Peyer's patch (tissue), 4 donors: ENCODE measurements at regions not wholly inside any gene's neighbourhood (a gene's known extent, or its start where the extent isn't known, plus 50 kb on each side); places are given as distances from the start of the nearest gene placed in this dataset.

Experiments used
- DNase-seq, 3 donors: peaks; one replicate each; pipeline ENCODE4 v3.0.0-alpha.2; 2017 to 2019
- H3K27ac ChIP-seq, 4 donors: fragments of 200-600 bp; sonication (generic); one replicate each; pipeline ENCODE4 v1.5.1; 2016 to 2019
- H3K27me3 ChIP-seq, 2 donors: fragments of 200-600 bp; sonication (generic); one replicate each; pipeline ENCODE4 v1.5.1; 2019
- H3K36me3 ChIP-seq, 3 donors: fragments of 200-600 bp; sonication (generic); one replicate each; pipeline ENCODE4 v1.5.1; 2016 to 2019
- H3K4me1 ChIP-seq, 4 donors: fragments of 200-600 bp; sonication (generic); one replicate each; pipeline ENCODE4 v1.5.1; 2016 to 2019
- H3K4me3 ChIP-seq, 4 donors: fragments of 200-600 bp; sonication (generic); 1 replicate in 3 of 4; 2 replicates in 1 of 4; pipeline ENCODE4 v1.5.1; 2016 to 2019; ENCODE audit warnings: mild to moderate bottlenecking in 1 of 4
- H3K9me3 ChIP-seq, 4 donors: fragments of 200-600 bp; sonication (generic); one replicate each; pipeline ENCODE4 v1.5.1; 2016 to 2019; ENCODE audit warnings: mild to moderate bottlenecking in 1 of 4
- CTCF ChIP-seq, 6 experiments: fragments of 450-650 bp in 4 of 6; fragments of 200-600 bp in 2 of 6; sonication (generic) in 1 of 6; IDR thresholded peaks; one replicate each; pipeline ENCODE4 v1.5.1; 2017 to 2019; ENCODE audit warnings: antibody characterized with exemption in 6 of 6, mild to moderate bottlenecking in 3 of 6, moderate library complexity in 1 of 6
- POLR2A ChIP-seq, 2 donors: fragments of 450-650 bp; IDR thresholded peaks; one replicate each; pipeline ENCODE4 v1.5.1; 2017; ENCODE audit warnings: antibody characterized with exemption in 2 of 2, mild to moderate bottlenecking in 2 of 2, moderate library complexity in 2 of 2

- Histone ChIP-seq H3K27me3 (no peaks in the 10 kb centered on the region), H3K9me3 (peaks cover 0 to 3% (median 0%) of the 10 kb centered on the region in 4 donors), H3K4me1 (no peaks in the 10 kb centered on the region), H3K36me3 (no peaks in the 10 kb centered on the region), H3K4me3 (no peak overlapping the region), H3K27ac (no peak overlapping the region)
- no peak for TF ChIP-seq CTCF (IDR thresholded peaks at IDR 0.05)
- TF ChIP-seq POLR2A (IDR thresholded peaks at IDR 0.05): no peak
- DNase-seq: no peak
Observed at GRCh38 chr7:19834566-19834965, 61.1 kb upstream of the TMEM196 start.

- Histone ChIP-seq H3K4me3 (no peak overlapping the region), H3K36me3 (no peaks in the 10 kb centered on the region), H3K4me1 (no peaks in the 10 kb centered on the region), H3K27me3 (no peaks in the 10 kb centered on the region), H3K27ac (no peak overlapping the region), H3K9me3 (no peaks in the 10 kb centered on the region)
- no peak for DNase-seq
- TF ChIP-seq CTCF (IDR thresholded peaks at IDR 0.05) (no peak), POLR2A (IDR thresholded peaks at IDR 0.05) (no peak)
Observed at GRCh38 chr7:19830604-19831003, 57.2 kb upstream of the TMEM196 start.
